ENCODE measurements at regions not wholly inside any gene's neighbourhood (a gene's known extent, or its start where the extent isn't known, plus 50 kb on each side); places are given as distances from the start of the nearest gene placed in this dataset.

DNA sequence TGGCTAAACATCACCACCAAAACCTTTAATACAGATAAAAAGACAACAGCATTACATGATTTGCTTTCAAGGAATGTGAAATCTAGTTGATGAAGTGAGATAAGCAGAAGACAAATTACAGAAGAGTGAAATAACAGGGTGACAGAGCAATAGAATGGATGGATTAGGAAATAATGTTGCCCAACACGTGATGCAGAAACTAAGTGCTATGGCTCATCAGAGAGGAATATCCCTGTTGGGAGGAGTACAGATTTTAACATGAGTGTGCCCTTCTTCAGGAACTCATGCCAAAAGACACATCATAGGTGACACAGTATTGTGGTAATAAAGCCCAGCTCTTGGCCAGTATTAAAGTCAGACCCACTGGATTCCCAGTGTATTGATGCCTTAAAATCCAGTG is 176.6 kb upstream of the RAG2 start:
- in situ Hi-C loops (cut with HindIII; ENCODE audit: extremely low pct_ligation_motif_present, low pct_unique_long_range_greater_than_20kb) (no loop called here), intact Hi-C loops (cut with micrococcal nuclease; ENCODE audit: unreplicated experiment) (no loop called here)
- Histone ChIP-seq H3K27me3 (ENCODE audit: control insufficient read depth in 1 of 2, insufficient read depth in 2 of 2, low read length in 2 of 2) (no peaks in the 10 kb centered on the region), H3K9me3 (ENCODE audit: low read length) (no peaks in the 10 kb centered on the region), H3K27ac (ENCODE audit: extremely low read length, insufficient read depth, low read length) (no peak overlapping the region), H3K79me2 (ENCODE audit: insufficient read depth, low read length) (no peaks in the 10 kb centered on the region), H3K4me3 (replicated peaks in 1 of 3; ENCODE audit: insufficient read depth in 1 of 3, low read depth in 2 of 3, low read length in 3 of 3) (no peak overlapping the region), H2AFZ (ENCODE audit: low read length) (no peak overlapping the region), H3K9ac (ENCODE audit: insufficient read depth, low read depth, low read length) (no peak overlapping the region), H3K4me1 (ENCODE audit: insufficient read depth, low read length) (no peaks in the 10 kb centered on the region), H3K4me2 (ENCODE audit: low read depth, low read length) (no peak overlapping the region), H3K36me3 (replicated peaks in 1 of 2; ENCODE audit: control insufficient read depth in 1 of 2, insufficient read depth in 2 of 2, low read length in 2 of 2) (no peaks in the 10 kb centered on the region), H4K20me1 (ENCODE audit: insufficient read depth, low read length) (no peaks in the 10 kb centered on the region)
- no peak for ATAC-seq
- no peak for DNase-seq (ENCODE audit: low spot score)
- CTCF ChIA-PET (ENCODE audit: low intra/inter-chr PET ratio, low total read pairs), result no interaction called here
- no TSS peak for BruUV-seq (replicated peaks)
- FAIRE-seq, result no peak
- POLR2A ChIA-PET, result no interaction called here
- WGBS (ENCODE audit: low lambda C conversion rate), result 0% methylated on average over 1 of the region's 1 CpG
- no peak for TF ChIP-seq ZNF775 (CRISPR knock-in tag; IDR thresholded peaks at IDR 0.05; ENCODE audit: borderline replicate concordance)
- no peak for TF ChIP-seq TBX3 (IDR thresholded peaks at IDR 0.05; ENCODE audit: borderline replicate concordance)
- no peak for TF ChIP-seq ZKSCAN1 (IDR thresholded peaks at IDR 0.05; ENCODE audit: low read length)
- TF ChIP-seq, protein P1, sequence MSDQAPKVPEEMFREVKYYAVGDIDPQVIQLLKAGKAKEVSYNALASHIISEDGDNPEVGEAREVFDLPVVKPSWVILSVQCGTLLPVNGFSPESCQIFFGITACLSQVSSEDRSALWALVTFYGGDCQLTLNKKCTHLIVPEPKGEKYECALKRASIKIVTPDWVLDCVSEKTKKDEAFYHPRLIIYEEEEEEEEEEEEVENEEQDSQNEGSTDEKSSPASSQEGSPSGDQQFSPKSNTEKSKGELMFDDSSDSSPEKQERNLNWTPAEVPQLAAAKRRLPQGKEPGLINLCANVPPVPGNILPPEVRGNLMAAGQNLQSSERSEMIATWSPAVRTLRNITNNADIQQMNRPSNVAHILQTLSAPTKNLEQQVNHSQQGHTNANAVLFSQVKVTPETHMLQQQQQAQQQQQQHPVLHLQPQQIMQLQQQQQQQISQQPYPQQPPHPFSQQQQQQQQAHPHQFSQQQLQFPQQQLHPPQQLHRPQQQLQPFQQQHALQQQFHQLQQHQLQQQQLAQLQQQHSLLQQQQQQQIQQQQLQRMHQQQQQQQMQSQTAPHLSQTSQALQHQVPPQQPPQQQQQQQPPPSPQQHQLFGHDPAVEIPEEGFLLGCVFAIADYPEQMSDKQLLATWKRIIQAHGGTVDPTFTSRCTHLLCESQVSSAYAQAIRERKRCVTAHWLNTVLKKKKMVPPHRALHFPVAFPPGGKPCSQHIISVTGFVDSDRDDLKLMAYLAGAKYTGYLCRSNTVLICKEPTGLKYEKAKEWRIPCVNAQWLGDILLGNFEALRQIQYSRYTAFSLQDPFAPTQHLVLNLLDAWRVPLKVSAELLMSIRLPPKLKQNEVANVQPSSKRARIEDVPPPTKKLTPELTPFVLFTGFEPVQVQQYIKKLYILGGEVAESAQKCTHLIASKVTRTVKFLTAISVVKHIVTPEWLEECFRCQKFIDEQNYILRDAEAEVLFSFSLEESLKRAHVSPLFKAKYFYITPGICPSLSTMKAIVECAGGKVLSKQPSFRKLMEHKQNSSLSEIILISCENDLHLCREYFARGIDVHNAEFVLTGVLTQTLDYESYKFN (CRISPR knock-in tag; conservative IDR thresholded peaks at IDR 0.05), result no peak
- TF ChIP-seq ATAD3A (CRISPR knock-in tag; IDR thresholded peaks at IDR 0.05), result no peak
- TF ChIP-seq, protein P2, sequence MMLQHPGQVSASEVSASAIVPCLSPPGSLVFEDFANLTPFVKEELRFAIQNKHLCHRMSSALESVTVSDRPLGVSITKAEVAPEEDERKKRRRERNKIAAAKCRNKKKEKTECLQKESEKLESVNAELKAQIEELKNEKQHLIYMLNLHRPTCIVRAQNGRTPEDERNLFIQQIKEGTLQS (CRISPR knock-in tag; IDR thresholded peaks at IDR 0.05), result no peak
- TF ChIP-seq ZC3H4 (CRISPR knock-in tag; IDR thresholded peaks at IDR 0.05; ENCODE audit: borderline replicate concordance), result no peak
- TF ChIP-seq, protein P3, sequence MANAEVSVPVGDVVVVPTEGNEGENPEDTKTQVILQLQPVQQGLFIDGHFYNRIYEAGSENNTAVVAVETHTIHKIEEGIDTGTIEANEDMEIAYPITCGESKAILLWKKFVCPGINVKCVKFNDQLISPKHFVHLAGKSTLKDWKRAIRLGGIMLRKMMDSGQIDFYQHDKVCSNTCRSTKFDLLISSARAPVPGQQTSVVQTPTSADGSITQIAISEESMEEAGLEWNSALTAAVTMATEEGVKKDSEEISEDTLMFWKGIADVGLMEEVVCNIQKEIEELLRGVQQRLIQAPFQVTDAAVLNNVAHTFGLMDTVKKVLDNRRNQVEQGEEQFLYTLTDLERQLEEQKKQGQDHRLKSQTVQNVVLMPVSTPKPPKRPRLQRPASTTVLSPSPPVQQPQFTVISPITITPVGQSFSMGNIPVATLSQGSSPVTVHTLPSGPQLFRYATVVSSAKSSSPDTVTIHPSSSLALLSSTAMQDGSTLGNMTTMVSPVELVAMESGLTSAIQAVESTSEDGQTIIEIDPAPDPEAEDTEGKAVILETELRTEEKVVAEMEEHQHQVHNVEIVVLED (CRISPR knock-in tag; IDR thresholded peaks at IDR 0.05; ENCODE audit: borderline replicate concordance), result no peak
- TF ChIP-seq, protein P4, sequence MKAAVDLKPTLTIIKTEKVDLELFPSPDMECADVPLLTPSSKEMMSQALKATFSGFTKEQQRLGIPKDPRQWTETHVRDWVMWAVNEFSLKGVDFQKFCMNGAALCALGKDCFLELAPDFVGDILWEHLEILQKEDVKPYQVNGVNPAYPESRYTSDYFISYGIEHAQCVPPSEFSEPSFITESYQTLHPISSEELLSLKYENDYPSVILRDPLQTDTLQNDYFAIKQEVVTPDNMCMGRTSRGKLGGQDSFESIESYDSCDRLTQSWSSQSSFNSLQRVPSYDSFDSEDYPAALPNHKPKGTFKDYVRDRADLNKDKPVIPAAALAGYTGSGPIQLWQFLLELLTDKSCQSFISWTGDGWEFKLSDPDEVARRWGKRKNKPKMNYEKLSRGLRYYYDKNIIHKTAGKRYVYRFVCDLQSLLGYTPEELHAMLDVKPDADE (CRISPR knock-in tag; IDR thresholded peaks at IDR 0.05), result no peak
- TF ChIP-seq JUND (CRISPR knock-in tag; IDR thresholded peaks at IDR 0.05), result no peak
- no peak for TF ChIP-seq NR2F1 (CRISPR knock-in tag; IDR thresholded peaks at IDR 0.05)
- TF ChIP-seq, protein P5, sequence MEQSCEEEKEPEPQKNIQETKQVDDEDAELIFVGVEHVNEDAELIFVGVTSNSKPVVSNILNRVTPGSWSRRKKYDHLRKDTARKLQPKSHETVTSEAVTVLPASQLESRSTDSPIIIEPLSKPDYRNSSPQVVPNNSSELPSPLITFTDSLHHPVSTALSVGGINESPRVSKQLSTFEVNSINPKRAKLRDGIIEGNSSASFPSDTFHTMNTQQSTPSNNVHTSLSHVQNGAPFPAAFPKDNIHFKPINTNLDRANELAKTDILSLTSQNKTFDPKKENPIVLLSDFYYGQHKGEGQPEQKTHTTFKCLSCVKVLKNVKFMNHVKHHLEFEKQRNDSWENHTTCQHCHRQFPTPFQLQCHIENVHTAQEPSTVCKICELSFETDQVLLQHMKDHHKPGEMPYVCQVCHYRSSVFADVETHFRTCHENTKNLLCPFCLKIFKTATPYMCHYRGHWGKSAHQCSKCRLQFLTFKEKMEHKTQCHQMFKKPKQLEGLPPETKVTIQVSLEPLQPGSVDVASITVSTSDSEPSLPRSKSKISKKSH (CRISPR knock-in tag; IDR thresholded peaks at IDR 0.05; ENCODE audit: borderline replicate concordance), result no peak
- TF ChIP-seq ZNF12 (CRISPR knock-in tag; IDR thresholded peaks at IDR 0.05), result no peak
- TF ChIP-seq TOE1 (CRISPR knock-in tag; IDR thresholded peaks at IDR 0.05), result no peak

Measured in HepG2 (cell line).